GM23248 (cell line): ENCODE measurements at regions not wholly inside any gene's neighbourhood (a gene's known extent, or its start where the extent isn't known, plus 50 kb on each side); places are given as distances from the start of the nearest gene placed in this dataset.

Experiments used
- DNase-seq: peaks from one replicate; pipeline ENCODE4 v3.0.0-alpha.2; 2015
- H2AFZ ChIP-seq: fragments of 200-600 bp; sonication (generic); 2 replicates; pipeline ENCODE4 v1.6.1; 2016; ENCODE audit warnings: antibody characterized with exemption
- H3F3A ChIP-seq: fragments of 200-600 bp; sonication (generic); 2 replicates; pipeline ENCODE4 v1.6.1; 2016; ENCODE audit warnings: mild to moderate bottlenecking, antibody characterized with exemption, mixed run types; ENCODE audit not compliant: insufficient read depth
- H3K27ac ChIP-seq: fragments of 200-600 bp; sonication (generic); 2 replicates; pipeline ENCODE4 v1.5.1; 2016; ENCODE audit warnings: mild to moderate bottlenecking
- H3K27me3 ChIP-seq: fragments of 200-600 bp; sonication (generic); replicated peaks from 2 replicates; pipeline ENCODE4 v1.6.1; 2016; ENCODE audit warnings: mild to moderate bottlenecking; ENCODE audit not compliant: insufficient read depth
- H3K36me3 ChIP-seq: fragments of 200-600 bp; sonication (generic); 2 replicates; pipeline ENCODE4 v1.6.1; 2016; ENCODE audit warnings: low read depth, mild to moderate bottlenecking
- H3K4me1 ChIP-seq: fragments of 200-600 bp; sonication (generic); 2 replicates; pipeline ENCODE4 v1.6.1; 2016; ENCODE audit warnings: mild to moderate bottlenecking; ENCODE audit not compliant: insufficient read depth
- H3K4me2 ChIP-seq: fragments of 200-600 bp; sonication (generic); one replicate; pipeline ENCODE4 v1.6.1; 2016; ENCODE audit warnings: mild to moderate bottlenecking; ENCODE audit not compliant: unreplicated experiment
- H3K4me3 ChIP-seq: fragments of 200-600 bp; sonication (generic); 2 replicates; pipeline ENCODE4 v1.5.1; 2016; ENCODE audit warnings: mild to moderate bottlenecking
- H3K79me2 ChIP-seq: fragments of 200-600 bp; sonication (generic); 2 replicates; pipeline ENCODE4 v1.6.1; 2016; ENCODE audit warnings: mild to moderate bottlenecking; ENCODE audit not compliant: insufficient read depth
- H3K9ac ChIP-seq: fragments of 200-600 bp; sonication (generic); 2 replicates; pipeline ENCODE4 v1.6.1; 2016; ENCODE audit warnings: mild to moderate bottlenecking
- H3K9me2 ChIP-seq: fragments of 200-600 bp; sonication (generic); 2 replicates; pipeline ENCODE4 v1.6.1; 2016; ENCODE audit warnings: mixed run types, mild to moderate bottlenecking, moderate library complexity; ENCODE audit not compliant: insufficient read depth
- H3K9me3 ChIP-seq: fragments of 200-600 bp; sonication (generic); one replicate; pipeline ENCODE4 v1.6.1; 2017; ENCODE audit warnings: low read depth
- H4K20me1 ChIP-seq: fragments of 200-600 bp; sonication (generic); 2 replicates; pipeline ENCODE4 v1.6.0; 2016; ENCODE audit not compliant: insufficient read depth
- EZH2 ChIP-seq: fragments of 200-600 bp; sonication (generic); IDR thresholded peaks from 2 replicates; pipeline ENCODE4 v1.6.1; 2018; ENCODE audit warnings: antibody characterized with exemption, mild to moderate bottlenecking; ENCODE audit not compliant: insufficient read depth, poor library complexity, severe bottlenecking
- EZH2phosphoT487 ChIP-seq: fragments of 200-600 bp; sonication (generic); IDR thresholded peaks from 2 replicates; pipeline ENCODE4 v1.6.1; 2018; ENCODE audit warnings: antibody characterized with exemption, moderate library complexity, mild to moderate bottlenecking, low read depth; ENCODE audit not compliant: insufficient read depth
- WGBS, 2 experiments: methylation state at CpG; one replicate each; pipeline ENCODE4 v1.1.6; 2015 to 2017; ENCODE audit warnings: low lambda C conversion rate in 2 of 2, low coverage in 1 of 2; ENCODE audit errors: missing lambda C conversion rate in 2 of 2; 5-methylcytosine and 5-hydroxymethylcytosine counted together
- in situ Hi-C: fragments of 300-500 bp; cut with MboI; formaldehyde crosslinking; loops from 2 replicates; pipeline ENCODE4 v1.15.0; 2020

DNA sequence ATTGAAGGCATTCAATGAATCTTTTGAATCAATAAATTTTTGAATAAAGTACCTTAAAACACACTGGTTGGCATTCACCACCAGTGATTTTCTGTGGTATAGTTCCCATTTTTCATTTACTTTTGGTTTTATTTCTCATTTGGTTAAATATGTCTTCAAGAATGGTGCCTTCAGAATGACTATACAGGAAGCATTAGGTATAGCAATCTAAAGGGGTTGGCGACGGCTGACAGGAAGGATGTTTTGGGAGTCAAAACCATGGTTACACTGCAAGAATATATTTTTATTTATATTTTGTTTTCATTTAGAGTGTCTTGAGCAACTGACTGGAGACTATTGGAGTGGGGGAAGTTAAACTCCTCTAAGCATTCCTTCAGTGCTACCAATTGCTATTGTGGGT is 235.7 kb downstream of the HTR1A start:
- H3K27ac ChIP-seq, result no peak overlapping the region
- in situ Hi-C loops, result no loop called here
- no peak overlapping the region for H3K4me2 ChIP-seq
- H3K4me3 ChIP-seq, result no peak overlapping the region
- H3K4me1 ChIP-seq, result no peaks in the 10 kb centered on the region
- H3K36me3 ChIP-seq, result no peaks in the 10 kb centered on the region
- H4K20me1 ChIP-seq, result no peaks in the 10 kb centered on the region
- no peaks in the 10 kb centered on the region for H3F3A ChIP-seq
- no peaks in the 10 kb centered on the region for H3K79me2 ChIP-seq
- no peak overlapping the region for H2AFZ ChIP-seq
- H3K9ac ChIP-seq, result no peak overlapping the region
- H3K27me3 ChIP-seq, result no peaks in the 10 kb centered on the region
- DNase-seq, result no peak
- 64 to 73% methylated on average over 2 of the region's 2 CpGs for WGBS, 2 experiments
- no peaks in the 10 kb centered on the region for H3K9me2 ChIP-seq
- H3K9me3 ChIP-seq, result no peaks in the 10 kb centered on the region
- no peak for TF ChIP-seq EZH2phosphoT487
- no peak for TF ChIP-seq EZH2

- H3K9me3 ChIP-seq, result no peaks in the 10 kb centered on the region
- no peak overlapping the region for H3K4me2 ChIP-seq
- WGBS, 2 experiments, result 0 to 11% methylated on average over 1 of the region's 1 CpG
- TF ChIP-seq EZH2phosphoT487, result no peak
- no peak for TF ChIP-seq EZH2
- H3K79me2 ChIP-seq, result no peaks in the 10 kb centered on the region
- no peaks in the 10 kb centered on the region for H3K27me3 ChIP-seq
- no peaks in the 10 kb centered on the region for H3F3A ChIP-seq
- DNase-seq, result no peak
- H3K36me3 ChIP-seq, result no peaks in the 10 kb centered on the region
- in situ Hi-C loops, result no loop called here
- no peak overlapping the region for H3K4me3 ChIP-seq
- H3K27ac ChIP-seq, result no peak overlapping the region
- H2AFZ ChIP-seq, result no peak overlapping the region
- H3K9ac ChIP-seq, result no peak overlapping the region
- no peaks in the 10 kb centered on the region for H3K9me2 ChIP-seq
- no peaks in the 10 kb centered on the region for H4K20me1 ChIP-seq
- H3K4me1 ChIP-seq, result no peaks in the 10 kb centered on the region
Observed at GRCh38 chr5:63719147-63719546, 243.1 kb downstream of the HTR1A start.

- Histone ChIP-seq H3K4me3 (no peak overlapping the region), H3K36me3 (no peaks in the 10 kb centered on the region), H3K27me3 (no peaks in the 10 kb centered on the region), H3K79me2 (no peaks in the 10 kb centered on the region), H2AFZ (no peak overlapping the region), H3K9me3 (no peaks in the 10 kb centered on the region), H4K20me1 (no peaks in the 10 kb centered on the region), H3F3A (no peaks in the 10 kb centered on the region), H3K4me1 (no peaks in the 10 kb centered on the region), H3K4me2 (no peak overlapping the region), H3K9me2 (no peaks in the 10 kb centered on the region), H3K27ac (no peak overlapping the region), H3K9ac (no peak overlapping the region)
- in situ Hi-C loops, result no loop called here
- no peak for TF ChIP-seq EZH2
- TF ChIP-seq EZH2phosphoT487, result no peak
- WGBS, 2 experiments, result 0% methylated on average over 1 of the region's 1 CpG
- DNase-seq, result no peak
Observed at GRCh38 chr5:63700241-63700640, 262.0 kb downstream of the HTR1A start.

DNA sequence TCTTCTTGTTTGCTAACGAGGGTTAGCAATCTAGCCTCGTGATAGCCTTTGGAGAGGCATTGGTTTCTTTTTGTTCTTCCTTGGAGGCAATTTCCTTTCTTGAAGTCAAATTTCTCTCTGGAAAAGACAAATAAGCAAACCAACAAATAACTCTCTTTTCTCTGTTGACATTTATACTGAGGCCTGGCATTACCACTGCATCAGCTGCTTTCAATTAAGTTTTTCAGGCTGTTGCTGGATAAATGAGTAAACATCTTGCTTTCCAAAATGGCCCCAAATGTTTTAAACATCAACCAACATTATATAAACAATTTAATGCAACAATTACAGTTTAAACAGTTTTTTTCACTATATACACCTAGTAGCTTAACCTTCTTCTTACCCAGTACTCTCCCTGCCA is 264.4 kb downstream of the HTR1A start:
- no peak overlapping the region for H3K4me3 ChIP-seq
- H3F3A ChIP-seq, result no peaks in the 10 kb centered on the region
- no peaks in the 10 kb centered on the region for H3K27me3 ChIP-seq
- H3K4me1 ChIP-seq, result no peaks in the 10 kb centered on the region
- no peak overlapping the region for H3K4me2 ChIP-seq
- 0% methylated on average over 2 of the region's 2 CpGs for WGBS, 2 experiments
- no peaks in the 10 kb centered on the region for H3K9me3 ChIP-seq
- no peaks in the 10 kb centered on the region for H3K36me3 ChIP-seq
- H2AFZ ChIP-seq, result no peak overlapping the region
- no peaks in the 10 kb centered on the region for H3K9me2 ChIP-seq
- DNase-seq, result no peak
- H3K79me2 ChIP-seq, result no peaks in the 10 kb centered on the region
- H3K27ac ChIP-seq, result no peak overlapping the region
- TF ChIP-seq EZH2 (no peak), EZH2phosphoT487 (no peak)
- H4K20me1 ChIP-seq, result no peaks in the 10 kb centered on the region
- no peak overlapping the region for H3K9ac ChIP-seq
- in situ Hi-C loops, result no loop called here

DNA sequence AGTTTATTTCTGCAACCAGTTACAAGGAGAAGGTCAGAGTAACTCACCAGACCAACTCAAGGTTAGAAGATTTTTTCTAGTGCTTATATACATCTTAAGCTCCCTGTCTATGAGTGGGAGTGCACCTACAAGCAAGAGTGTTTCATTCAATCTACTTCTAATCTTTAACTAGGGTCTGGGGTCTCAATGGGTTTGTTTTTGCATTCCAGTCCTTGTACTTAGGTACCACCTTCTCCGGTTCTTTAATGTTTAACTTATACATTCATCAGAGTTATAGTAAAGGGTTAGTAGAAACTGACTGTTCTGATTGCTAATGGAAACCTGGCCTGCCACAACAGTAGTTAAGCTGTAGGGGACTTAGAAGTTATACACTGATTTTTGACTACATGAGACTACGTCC is 271.7 kb downstream of the HTR1A start:
- H4K20me1 ChIP-seq, result no peaks in the 10 kb centered on the region
- no peaks in the 10 kb centered on the region for H3K4me1 ChIP-seq
- no peak overlapping the region for H3K4me2 ChIP-seq
- no peak overlapping the region for H3K27ac ChIP-seq
- no peaks in the 10 kb centered on the region for H3F3A ChIP-seq
- H3K9me3 ChIP-seq, result no peaks in the 10 kb centered on the region
- H3K4me3 ChIP-seq, result no peak overlapping the region
- H2AFZ ChIP-seq, result no peak overlapping the region
- no peak for TF ChIP-seq EZH2
- TF ChIP-seq EZH2phosphoT487, result no peak
- H3K9me2 ChIP-seq, result no peaks in the 10 kb centered on the region
- H3K9ac ChIP-seq, result no peak overlapping the region
- H3K36me3 ChIP-seq, result no peaks in the 10 kb centered on the region
- H3K27me3 ChIP-seq, result no peaks in the 10 kb centered on the region
- no peaks in the 10 kb centered on the region for H3K79me2 ChIP-seq
- no peak for DNase-seq
- in situ Hi-C loops, result no loop called here
- 38 to 42% methylated on average over 2 of the region's 2 CpGs for WGBS, 2 experiments
